HG03196 (cell line): ENCODE measurements at regions not wholly inside any gene's neighbourhood (a gene's known extent, or its start where the extent isn't known, plus 50 kb on each side); places are given as distances from the start of the nearest gene placed in this dataset.
"Not testable (repeated sequence)": the region's sequence is repeated elsewhere in the genome, so short reads cannot be mapped to it uniquely, and the experiment has no call there.

Experiments used
- ATAC-seq: cut with Tn5 transposase; IDR thresholded peaks from one replicate; pipeline ENCODE4 v1.9.1; 2021; ENCODE audit not compliant: unreplicated experiment

GRCh38 chr1:83055391-83056170, 943.4 kb downstream of the TTLL7 start:
- no peak for ATAC-seq

- ATAC-seq, result no peak
Measured at GRCh38 chr1:83053446-83053845, 945.5 kb downstream of the TTLL7 start.

GRCh38 chr1:83052865-83053264, 946.1 kb downstream of the TTLL7 start:
- ATAC-seq, result no peak

DNA sequence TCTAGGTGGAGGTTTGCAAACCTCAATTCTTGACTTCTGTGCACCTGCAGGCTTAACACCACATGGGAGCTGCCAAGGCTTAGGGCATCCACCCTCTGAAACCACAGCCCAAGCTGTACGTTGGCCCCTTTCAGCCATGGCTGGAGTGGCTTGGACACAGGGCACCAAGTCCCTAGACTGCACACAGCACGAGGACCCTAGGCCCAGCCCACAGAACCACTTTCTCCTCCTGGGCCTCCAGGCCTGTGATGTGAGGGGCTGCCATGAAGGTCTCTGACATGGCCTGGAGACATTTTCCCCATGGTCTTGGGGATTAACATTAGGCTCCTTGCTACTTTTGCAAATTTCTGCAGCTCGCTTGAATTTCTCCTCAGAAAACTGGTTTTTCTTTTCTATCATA, 947.9 kb downstream of the TTLL7 start:
- ATAC-seq, result not testable (repeated sequence)

DNA sequence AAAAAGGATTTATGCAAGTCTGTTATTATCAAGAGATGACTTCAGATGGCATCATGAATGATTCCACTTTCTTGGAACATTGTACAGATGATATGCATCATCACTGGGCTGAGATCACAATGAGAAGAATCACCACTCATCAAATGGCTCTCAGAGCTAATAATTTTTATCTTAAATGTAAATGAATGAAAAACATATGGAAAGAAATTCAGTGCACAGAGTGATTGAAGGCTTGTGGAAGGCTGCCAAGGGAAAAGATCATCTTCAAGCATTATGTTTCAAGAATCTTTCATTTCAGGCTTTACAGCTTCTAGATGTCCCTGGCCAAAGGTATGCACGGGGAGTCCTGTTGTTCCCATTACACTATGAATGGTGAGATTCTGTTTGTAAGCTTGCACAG, 955.7 kb downstream of the TTLL7 start:
- ATAC-seq, result no peak

- ATAC-seq, result not testable (repeated sequence)
Measured at GRCh38 chr1:83039091-83039490, 959.8 kb downstream of the TTLL7 start.

- no peak for ATAC-seq
Measured at GRCh38 chr1:83034851-83035250, 964.1 kb downstream of the TTLL7 start.

DNA sequence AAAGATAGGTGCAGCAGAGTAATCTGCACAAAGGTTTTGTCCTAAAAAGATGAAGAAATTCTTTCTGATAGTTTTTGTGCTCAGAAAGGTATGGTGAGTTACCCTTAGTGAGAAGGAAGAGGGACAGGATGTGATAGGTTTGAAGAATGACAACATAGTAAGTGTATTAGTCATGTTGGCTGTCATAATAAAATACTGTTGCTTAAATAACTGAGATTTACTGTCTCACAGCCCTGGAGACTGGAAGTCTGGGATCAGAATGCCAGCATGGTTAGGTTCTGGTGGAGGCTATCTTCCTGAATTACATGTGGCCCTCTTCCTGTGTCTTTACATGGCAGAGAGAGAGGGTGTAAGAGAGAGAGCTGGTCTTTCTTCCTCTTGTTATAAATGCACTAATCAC, 965.2 kb downstream of the TTLL7 start:
- ATAC-seq, result no peak

- no peak for ATAC-seq
Measured at GRCh38 chr1:83029916-83030315, 969.0 kb downstream of the TTLL7 start.

GRCh38 chr1:83029050-83029449, 969.9 kb downstream of the TTLL7 start:
- no peak for ATAC-seq

GRCh38 chr1:83028467-83028866, 970.5 kb downstream of the TTLL7 start:
- ATAC-seq, result no peak

GRCh38 chr1:83027511-83027910, 971.4 kb downstream of the TTLL7 start:
- no peak for ATAC-seq

- no peak for ATAC-seq
Measured at GRCh38 chr1:83026745-83027144, 972.2 kb downstream of the TTLL7 start.

DNA sequence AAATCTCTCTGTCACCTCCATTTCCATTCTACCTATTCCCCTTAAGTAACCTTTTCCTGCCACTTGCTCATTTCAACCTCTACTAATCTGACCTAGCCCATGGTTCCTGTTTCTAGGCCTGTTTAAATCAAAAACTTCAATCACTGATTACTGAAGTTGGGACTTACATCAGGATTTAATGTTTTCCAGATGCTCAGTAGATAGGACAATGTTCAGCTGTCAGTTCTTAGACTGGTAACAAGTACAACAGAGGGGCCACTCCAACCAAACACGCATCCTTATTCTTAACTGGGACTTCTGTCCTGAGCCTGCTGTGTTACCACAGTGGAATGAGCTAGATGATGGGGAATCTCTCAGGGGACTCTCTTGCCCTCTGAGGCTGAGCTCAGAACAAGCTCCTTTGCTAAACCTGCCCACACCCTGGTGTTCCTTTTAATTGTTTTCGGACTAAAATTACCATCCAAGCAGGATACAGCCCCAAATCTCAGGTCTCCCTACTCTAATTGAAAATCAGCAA, 974.6 kb downstream of the TTLL7 start:
- ATAC-seq, result no peak

- no peak for ATAC-seq
Measured at GRCh38 chr1:83023212-83023611, 975.7 kb downstream of the TTLL7 start.

DNA sequence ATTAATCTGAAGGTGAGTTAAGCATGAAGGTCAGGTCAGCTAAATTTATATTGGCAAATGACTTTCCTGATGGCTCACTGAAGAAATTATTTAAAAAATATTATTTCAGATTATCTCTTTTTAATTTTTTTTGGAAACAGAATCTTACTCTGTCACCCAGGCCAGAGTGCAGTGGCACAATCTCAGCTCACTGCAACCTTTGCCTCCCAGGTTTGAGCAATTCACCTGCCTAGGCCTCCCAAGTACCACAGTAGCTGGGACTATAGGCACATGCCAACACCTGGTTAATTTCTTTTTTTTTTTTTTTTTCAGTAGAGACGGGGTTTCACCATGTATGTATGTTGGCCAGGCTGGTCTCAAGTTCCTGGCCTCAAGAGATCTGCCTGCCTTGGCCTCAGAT, 976.7 kb downstream of the TTLL7 start:
- ATAC-seq, result no peak

DNA sequence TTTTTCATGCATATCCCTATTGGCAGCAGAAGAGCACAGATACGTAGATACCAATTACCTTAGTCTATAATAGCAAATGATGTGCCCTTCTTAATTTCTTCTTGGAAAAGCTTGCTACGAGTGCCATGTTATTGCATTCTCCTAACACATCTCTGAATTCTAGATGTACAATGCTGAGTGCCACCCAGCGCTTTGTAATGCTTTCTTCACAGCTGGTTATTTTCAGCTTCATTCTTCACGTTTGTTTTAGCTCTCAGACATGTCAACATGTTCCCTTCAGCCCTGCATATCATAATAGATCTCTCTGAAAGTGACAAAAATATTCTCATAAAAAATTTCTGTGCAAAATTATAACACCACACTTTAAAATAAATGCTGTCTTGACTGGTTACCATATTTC, 981.2 kb downstream of the TTLL7 start:
- ATAC-seq, result no peak

- no peak for ATAC-seq
Measured at GRCh38 chr1:83017276-83017675, 981.7 kb downstream of the TTLL7 start.

DNA sequence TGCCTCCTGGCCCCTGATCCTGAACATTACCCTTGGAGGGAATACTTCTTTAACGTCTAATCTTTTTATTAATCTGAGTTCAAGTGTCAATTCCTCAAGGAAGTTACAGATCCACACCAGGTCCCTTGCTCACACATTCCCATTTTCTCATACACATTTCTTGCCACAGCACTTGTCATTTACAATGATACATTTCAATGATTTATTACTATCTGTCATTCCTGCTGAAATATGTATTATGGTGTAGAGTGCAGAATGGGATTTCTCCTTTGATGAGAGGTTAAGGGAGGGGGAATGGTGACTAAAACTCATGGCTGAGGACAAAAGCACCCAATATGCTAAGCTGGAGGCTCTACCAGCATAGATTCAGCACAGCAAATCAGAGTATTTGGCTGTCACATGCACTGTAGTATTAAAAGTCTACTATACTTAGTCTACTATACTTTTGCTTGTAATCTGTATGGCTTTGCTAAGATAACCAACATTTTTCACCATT, 982.5 kb downstream of the TTLL7 start:
- no peak for ATAC-seq

- ATAC-seq, result no peak
Measured at GRCh38 chr1:83015163-83015562, 983.8 kb downstream of the TTLL7 start.

DNA sequence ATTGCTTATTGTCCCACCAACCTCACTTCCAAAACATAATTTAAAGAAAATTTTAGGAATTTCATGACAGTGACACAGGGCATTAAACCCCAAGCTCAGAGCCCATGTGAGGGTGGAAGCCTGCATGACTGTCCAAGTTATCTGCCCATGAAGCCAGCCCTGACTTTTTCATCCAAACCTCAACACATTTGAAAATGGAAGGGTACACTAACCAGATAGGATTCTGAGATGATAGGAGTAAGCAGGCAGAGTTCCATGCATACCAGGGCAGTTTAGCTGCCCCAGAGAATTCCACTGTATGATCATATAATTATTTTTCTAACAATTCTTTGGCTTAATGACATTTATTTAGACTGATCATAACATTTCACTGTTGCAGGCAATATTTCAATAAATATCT, 986.0 kb downstream of the TTLL7 start:
- ATAC-seq, result no peak

DNA sequence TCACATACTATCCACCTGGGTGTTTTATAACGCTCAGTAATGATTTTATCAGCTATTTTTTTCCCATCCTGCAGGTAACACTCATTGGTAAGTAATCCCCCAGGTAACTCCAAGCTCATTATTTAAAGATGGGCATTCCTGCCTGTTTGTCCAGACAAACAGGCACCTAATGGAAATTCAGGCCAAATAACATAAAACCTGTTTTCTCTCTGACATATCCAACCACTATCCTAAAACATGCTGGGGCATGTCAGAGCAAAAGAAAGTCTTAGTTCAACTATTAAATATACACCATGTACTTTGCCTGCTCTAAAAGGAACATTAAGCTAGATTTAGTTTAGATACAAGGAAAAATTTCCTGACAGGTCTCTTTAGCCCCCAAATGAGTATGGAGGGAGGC, 987.7 kb downstream of the TTLL7 start:
- ATAC-seq, result no peak

DNA sequence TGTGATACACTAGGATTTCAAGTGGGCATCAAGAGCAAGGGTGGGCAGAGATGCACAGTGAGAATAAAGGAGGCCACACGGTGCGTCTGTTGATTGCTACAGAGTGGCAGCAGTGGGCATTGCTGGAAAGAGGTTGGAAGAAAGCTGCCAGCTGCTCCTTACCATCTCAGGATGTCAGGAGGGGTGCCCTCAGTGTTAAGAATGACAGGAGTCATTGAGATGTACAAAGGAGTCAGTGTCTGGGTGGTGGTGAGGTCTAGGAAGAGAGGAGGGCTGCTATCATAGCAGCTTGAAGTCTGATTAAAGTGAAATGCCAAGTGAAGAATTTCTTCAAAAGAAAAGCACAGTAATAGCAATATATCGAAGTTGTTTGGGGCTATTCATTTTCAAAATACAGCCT, 992.7 kb downstream of the TTLL7 start:
- no peak for ATAC-seq
